Hematopoietic multipotent progenitor cell treated with erythropoietin and hydrocortisone succinate and interleukin-3 and kit ligand, for 6 days (in vitro differentiated cells): ENCODE measurements at regions not wholly inside any gene's neighbourhood (a gene's known extent, or its start where the extent isn't known, plus 50 kb on each side); places are given as distances from the start of the nearest gene placed in this dataset.

Source experiments
- DNase-seq: peaks from one replicate; pipeline ENCODE4 v3.0.0-alpha.2; 2015

GRCh38 chr1:235009561-235010306, 118.9 kb downstream of the TOMM20 start:
- DNase-seq = no peak

- no peak for DNase-seq
Measured at GRCh38 chr1:235009074-235009473, 119.6 kb downstream of the TOMM20 start.

GRCh38 chr1:235008239-235008638, 120.4 kb downstream of the TOMM20 start:
- no peak for DNase-seq

- DNase-seq = no peak
Measured at GRCh38 chr1:235006816-235007215, 121.8 kb downstream of the TOMM20 start.

- no peak for DNase-seq
Measured at GRCh38 chr1:235006132-235006721, 122.4 kb downstream of the TOMM20 start.

- no peak for DNase-seq
Measured at GRCh38 chr1:235004840-235005391, 123.7 kb downstream of the TOMM20 start.

- DNase-seq = no peak
Measured at GRCh38 chr1:235004276-235004675, 124.4 kb downstream of the TOMM20 start.

- no peak for DNase-seq
Measured at GRCh38 chr1:235002706-235003300, 125.8 kb downstream of the TOMM20 start.

GRCh38 chr1:234999513-234999940, 129.1 kb downstream of the TOMM20 start:
- DNase-seq = no peak

- DNase-seq = no peak
Measured at GRCh38 chr1:234997896-234998741, 130.5 kb downstream of the TOMM20 start.

GRCh38 chr1:234997201-234997895, 131.3 kb downstream of the TOMM20 start:
- no peak for DNase-seq

GRCh38 chr1:234996245-234996757, 132.3 kb downstream of the TOMM20 start:
- no peak for DNase-seq

GRCh38 chr1:234994436-234995295, 134.0 kb downstream of the TOMM20 start:
- no peak for DNase-seq

GRCh38 chr1:234992065-234992464, 136.6 kb downstream of the TOMM20 start:
- DNase-seq = no peak

- no peak for DNase-seq
Measured at GRCh38 chr1:234990874-234991801, 137.5 kb downstream of the TOMM20 start.

GRCh38 chr1:234990328-234990675, 138.3 kb downstream of the TOMM20 start:
- DNase-seq = no peak

- no peak for DNase-seq
Measured at GRCh38 chr1:234989479-234990327, 138.9 kb downstream of the TOMM20 start.

- DNase-seq = no peak
Measured at GRCh38 chr1:234989019-234989418, 139.6 kb downstream of the TOMM20 start.

- no peak for DNase-seq
Measured at GRCh38 chr1:234988536-234988935, 140.1 kb downstream of the TOMM20 start.
